DMS153 (cell line): ENCODE measurements at regions not wholly inside any gene's neighbourhood (a gene's known extent, or its start where the extent isn't known, plus 50 kb on each side); places are given as distances from the start of the nearest gene placed in this dataset.
"Not testable (repeated sequence)": the region's sequence is repeated elsewhere in the genome, so short reads cannot be mapped to it uniquely, and the experiment has no call there.

ENCODE experiments used
- DNase-seq: peaks from one replicate; lab custom pipeline; 2025; lab: John Stamatoyannopoulos, UW

DNA sequence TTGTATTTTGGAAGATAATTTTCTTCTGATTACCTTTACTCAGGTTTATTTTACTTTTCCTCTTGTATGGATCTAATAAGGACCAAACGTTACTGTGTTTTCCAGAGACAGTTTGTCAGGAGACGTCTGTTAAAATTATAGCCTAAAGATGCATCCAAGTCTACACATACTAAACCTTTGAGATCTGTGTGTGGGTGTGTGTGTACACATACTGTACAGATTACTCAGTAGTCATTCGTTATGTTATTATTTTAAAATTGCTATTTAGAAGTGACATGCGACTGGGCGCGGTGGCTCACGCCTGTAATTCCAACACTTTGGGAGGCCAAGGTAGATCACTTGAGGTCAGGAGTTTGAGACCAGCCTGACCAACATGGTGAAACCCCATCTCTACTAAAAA is 51.6 kb upstream of the CNTLN start:
- no peak for DNase-seq

DNA sequence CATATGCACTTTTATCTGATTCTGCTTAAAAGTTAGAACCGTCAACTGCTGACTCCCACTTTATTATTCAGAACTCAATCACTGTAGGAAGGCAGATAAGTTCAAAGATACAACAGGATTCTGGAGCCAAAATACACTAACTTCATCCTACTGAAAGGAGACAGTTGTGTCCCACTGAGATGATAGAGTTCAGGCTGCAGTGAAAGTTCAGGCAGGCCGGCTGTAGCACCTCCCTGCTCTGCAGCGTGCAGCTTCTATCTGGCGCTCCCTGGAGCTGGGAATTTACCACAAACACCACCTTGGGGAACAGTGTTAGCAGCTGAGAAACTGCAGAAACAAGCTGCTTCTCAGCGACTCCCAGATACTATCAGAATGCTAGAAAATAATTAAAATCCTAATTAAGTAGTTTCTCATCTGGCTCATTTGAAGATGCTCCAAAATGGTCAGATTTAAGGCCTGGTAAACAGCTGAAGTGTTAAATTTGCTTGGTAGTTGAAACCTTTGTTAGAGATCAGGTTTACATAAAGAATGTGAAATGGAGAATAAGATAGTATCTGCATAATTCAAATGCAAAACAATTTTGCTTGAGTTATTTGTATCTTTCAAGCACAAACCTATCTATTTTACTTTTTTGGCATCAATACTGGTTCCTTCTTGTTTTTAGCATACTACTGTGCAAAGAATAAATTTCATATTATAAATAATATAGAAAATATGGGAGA is 52.3 kb upstream of the CNTLN start:
- DNase-seq = no peak

GRCh38 chr9:17081814-17082213 is 53.0 kb upstream of the CNTLN start:
- DNase-seq = no peak

- DNase-seq = no peak
Observed at GRCh38 chr9:17081351-17081750, 53.5 kb upstream of the CNTLN start.

- no peak for DNase-seq
Observed at GRCh38 chr9:17075758-17076485, 58.9 kb upstream of the CNTLN start.

DNA sequence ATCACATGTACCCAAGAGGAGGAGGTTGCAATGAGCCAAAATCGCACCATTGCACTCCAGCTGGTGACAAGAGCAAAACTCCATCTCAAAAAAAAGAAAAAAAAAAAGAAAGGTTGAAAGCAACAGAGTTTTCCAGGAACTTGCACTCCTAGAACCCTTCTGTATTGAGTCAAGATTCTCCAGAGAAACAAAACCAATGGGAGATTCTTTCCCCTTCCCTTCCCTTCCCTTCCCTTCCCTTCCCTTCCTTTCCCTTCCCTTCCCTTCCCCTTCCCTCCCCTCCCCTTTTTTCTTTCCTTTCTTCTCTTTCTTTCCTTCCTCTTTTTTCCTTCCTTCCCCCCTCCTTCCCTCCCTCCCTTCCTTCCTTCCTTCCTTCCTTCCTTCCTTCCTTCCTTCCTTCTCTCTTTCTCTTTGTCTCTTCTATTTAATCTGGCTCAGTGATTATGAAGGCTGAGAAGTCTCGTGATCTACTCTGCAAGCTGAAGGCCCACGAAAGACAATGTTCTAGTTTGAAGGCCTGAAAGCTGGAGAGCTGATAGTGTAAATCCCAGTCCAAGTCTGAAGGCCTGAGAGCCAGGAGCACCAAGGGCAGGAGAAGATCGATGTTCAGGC is 59.6 kb upstream of the CNTLN start:
- DNase-seq = no peak

- DNase-seq = not testable (repeated sequence)
Observed at GRCh38 chr9:17072563-17072962, 62.3 kb upstream of the CNTLN start.

- no peak for DNase-seq
Observed at GRCh38 chr9:17068671-17069070, 66.2 kb upstream of the CNTLN start.

DNA sequence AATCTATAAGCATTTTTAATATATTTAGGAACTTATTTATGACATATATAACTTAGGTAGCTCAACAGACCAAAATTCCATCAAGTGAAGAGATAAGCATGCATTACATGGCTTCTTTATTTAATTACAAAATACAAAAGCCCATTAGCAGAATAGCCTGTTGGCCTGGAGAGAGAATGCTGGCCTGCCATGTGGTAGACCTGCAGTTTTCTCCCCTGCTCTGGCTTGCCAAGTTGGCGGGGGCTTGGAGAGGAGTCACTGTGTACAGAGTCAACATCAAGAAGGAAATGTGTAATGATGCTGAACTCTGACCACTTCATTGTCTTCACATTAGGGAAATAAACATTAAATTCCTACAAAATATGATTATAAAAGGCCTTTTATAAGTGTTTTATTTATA is 69.8 kb upstream of the CNTLN start:
- DNase-seq = peak; percentile 43

GRCh38 chr9:17064558-17064957 is 70.3 kb upstream of the CNTLN start:
- DNase-seq = peak; percentile 10

DNA sequence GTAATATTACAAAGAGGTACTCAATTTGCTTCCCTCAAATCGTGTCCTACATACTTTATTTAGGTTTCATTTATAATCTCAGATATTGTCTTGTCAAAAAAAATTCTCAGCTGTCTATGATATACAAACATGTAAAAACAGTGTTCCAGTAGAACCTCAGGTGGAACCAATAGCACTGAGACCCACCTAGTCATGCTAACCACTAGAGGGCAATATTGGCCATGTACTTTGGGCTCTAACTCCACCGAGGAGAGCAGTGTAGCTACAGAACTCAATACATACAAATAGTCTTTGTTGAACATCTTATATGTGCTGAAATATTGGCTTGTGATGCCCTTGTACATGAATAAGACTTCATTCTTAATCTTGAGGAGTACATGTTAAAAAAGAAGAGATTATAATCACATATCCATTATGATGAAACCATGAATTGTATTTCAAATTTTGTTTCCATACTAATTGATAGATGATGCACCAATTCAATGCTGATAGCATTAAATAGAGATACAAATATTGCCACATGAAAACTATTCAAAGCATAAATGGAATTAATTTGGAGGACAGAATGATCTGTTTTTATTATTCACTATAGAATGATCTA is 71.2 kb upstream of the CNTLN start:
- DNase-seq = peak; percentile 18

GRCh38 chr9:17062497-17062896 is 72.3 kb upstream of the CNTLN start:
- DNase-seq = no peak

DNA sequence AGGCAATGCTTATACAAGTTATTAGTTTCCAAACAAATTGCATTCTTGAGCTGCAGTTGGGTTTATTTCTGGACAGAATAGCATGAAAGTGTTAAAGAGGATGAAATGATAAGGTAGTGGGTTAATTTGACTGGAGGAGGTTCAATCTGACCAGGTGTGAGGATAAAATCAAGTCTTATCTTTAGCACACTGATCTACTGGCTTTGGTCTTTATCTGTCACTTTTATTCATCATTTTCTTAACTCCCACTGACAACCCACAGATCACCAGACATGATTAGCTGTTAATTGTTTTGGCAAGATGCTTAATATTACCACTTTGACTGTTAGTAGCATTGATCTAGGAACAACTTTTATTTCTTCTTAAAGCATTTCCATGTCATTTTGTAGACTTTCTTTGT is 74.4 kb upstream of the CNTLN start:
- DNase-seq = no peak

- DNase-seq = no peak
Observed at GRCh38 chr9:17059465-17059864, 75.4 kb upstream of the CNTLN start.

DNA sequence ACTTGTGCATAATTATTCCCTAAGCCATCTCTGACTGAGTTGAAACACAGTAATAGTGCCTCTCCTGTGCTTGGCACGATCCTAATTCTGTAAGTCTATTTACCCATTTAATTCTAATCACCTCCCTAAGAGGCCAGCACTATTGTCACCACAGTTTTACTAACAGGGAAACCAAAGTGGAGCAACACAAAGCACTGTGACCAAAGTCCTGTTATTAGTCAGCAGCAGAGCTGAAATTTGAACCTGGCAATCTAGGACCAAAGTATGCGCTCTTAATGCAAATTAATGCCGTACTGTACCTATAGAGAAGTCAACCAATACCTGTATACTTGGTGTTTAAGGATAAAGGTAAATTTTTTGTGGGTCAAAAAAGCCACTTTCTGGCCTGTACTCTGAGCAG is 77.1 kb upstream of the CNTLN start:
- no peak for DNase-seq

DNA sequence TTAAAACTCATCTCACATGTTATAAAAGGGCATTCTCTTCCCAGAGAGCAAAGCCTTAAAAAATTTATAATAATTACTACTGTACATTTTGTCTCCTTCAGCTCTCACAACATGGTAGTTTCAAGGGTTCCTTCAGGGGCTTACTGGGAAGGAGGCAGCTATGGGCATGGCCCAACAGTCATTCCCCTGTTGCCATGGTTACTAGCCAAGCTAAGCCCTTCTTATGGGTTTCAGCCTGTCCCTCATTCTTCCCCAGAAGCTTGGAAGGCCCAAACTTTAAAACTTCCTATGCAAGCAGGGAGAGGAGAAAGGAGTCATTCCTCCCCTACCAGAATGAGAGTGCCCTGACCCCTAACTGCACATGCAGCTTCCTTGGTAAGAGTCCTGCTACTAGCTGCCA is 82.2 kb upstream of the CNTLN start:
- no peak for DNase-seq

- no peak for DNase-seq
Observed at GRCh38 chr9:17045381-17045940, 89.4 kb upstream of the CNTLN start.

DNA sequence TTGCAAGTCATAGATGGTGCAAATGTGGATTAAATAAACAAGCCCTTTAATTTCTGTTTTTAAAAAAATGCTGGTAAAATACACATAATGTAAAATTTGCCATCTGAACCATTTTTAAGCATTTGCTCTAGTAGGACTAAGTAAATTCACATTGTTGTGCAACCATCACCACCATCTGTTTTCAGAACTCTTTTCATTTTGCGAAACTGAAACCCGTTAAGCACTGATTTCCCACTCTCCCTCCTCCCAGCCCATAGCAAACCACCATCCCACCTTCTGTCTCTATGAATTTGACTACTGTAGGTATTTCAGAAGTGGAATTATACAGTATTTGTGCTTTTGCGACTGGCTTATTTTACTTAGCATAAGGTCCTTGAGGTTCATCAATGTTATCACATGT is 103.3 kb upstream of the CNTLN start:
- DNase-seq = no peak

DNA sequence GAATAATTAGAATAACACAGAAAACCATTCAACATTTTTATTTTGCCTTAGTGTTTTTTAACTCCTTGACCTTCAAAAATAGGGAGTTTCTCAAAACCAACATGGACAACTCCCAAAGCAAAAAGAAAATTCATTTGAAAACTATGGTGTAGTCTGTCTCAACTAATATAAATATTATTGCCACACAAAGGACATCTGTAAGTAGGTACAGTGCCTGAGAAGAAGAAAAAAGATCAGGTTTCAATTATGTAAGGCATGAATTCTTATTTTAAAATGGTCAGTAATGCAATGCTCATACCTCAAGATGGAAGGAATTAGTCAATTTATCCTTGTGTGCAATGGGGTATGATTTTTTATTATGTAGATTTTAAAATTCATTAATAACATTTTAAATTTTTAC is 109.6 kb upstream of the CNTLN start:
- no peak for DNase-seq

- no peak for DNase-seq
Observed at GRCh38 chr9:17024129-17024528, 110.7 kb upstream of the CNTLN start.

GRCh38 chr9:17021387-17021970 is 113.4 kb upstream of the CNTLN start:
- no peak for DNase-seq

DNA sequence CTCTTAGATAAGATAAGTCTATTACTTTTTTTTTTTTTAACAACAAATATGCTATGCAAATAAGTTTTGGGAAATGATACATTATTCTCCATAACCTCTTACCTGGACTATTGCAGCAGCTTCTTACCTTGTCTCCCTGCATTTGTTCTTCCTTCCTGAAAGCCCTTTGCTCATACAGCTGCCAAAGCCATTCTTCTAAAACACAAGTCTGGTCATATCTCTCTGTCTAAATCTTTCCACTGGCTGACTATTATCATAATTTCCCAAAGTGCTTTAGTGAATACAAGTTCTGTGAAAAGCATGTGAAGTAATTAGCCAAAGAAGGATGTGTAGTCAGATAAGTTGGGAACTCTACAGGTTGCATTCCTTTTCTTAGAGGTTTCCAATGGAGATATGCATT is 115.4 kb upstream of the CNTLN start:
- DNase-seq = no peak
